HEK293 (cell line): ENCODE measurements at regions not wholly inside any gene's neighbourhood (a gene's known extent, or its start where the extent isn't known, plus 50 kb on each side); places are given as distances from the start of the nearest gene placed in this dataset.

Experiments used
- CTCF ChIA-PET: fragments of 350-600 bp; formaldehyde crosslinking; extraction: SDS; loops from one replicate; lab custom pipeline; 2021; ENCODE audit warnings: antibody characterized with exemption; lab: Yijun Ruan, JAX
- POLR2A ChIA-PET: fragments of 300-600 bp; formaldehyde crosslinking; extraction: SDS; loops from one replicate; lab custom pipeline; 2020; ENCODE audit warnings: antibody characterized with exemption, inconsistent platforms; lab: Yijun Ruan, JAX
- H3K27ac ChIP-seq: fragments of 200-500 bp; sonication (Bioruptor generic); 2 replicates; pipeline ENCODE4 v1.5.1; 2014; ENCODE audit warnings: low read depth, low read length, control low read depth, inconsistent platforms; ENCODE audit errors: extremely low read depth
- H3K36me3 ChIP-seq, 2 experiments: fragments of 200-500 bp in 1 of 2; sonication (Bioruptor generic) in 1 of 2; 1 replicate in 1 of 2; 2 replicates in 1 of 2; pipeline ENCODE4 v1.5.1; 2014 to 2017; ENCODE audit warnings: inconsistent platforms in 2 of 2, low read length in 2 of 2; ENCODE audit not compliant: control insufficient read depth in 2 of 2, insufficient read depth in 1 of 2
- H3K4me1 ChIP-seq: fragments of 200-500 bp; sonication (Bioruptor generic); 2 replicates; pipeline ENCODE4 v1.5.1; 2014; ENCODE audit warnings: mild to moderate bottlenecking, low read length, inconsistent platforms; ENCODE audit not compliant: control insufficient read depth, insufficient read depth
- H3K4me3 ChIP-seq: 2 replicates; pipeline ENCODE4 v1.5.1; 2011; ENCODE audit warnings: low read depth, mild to moderate bottlenecking, control low read depth, low read length, moderate library complexity
- H3K9me3 ChIP-seq: fragments of 200-500 bp; sonication (Bioruptor generic); 2 replicates; pipeline ENCODE4 v1.5.1; 2014; ENCODE audit warnings: low read depth, low read length, inconsistent platforms; ENCODE audit not compliant: control insufficient read depth, insufficient read depth
- IKZF3 ChIP-seq: fragments of 450-650 bp; IDR thresholded peaks from 2 replicates; pipeline ENCODE4 v1.5.0; 2018; ENCODE audit warnings: missing biosample characterization, mild to moderate bottlenecking, missing genetic modification characterization, moderate library complexity
- TRIM28 ChIP-seq: IDR thresholded peaks from 2 replicates; pipeline ENCODE4 v1.6.1; 2011; ENCODE audit warnings: low read length, control low read depth, borderline replicate concordance
- ZFHX2 ChIP-seq: fragments of 450-650 bp; formaldehyde crosslinking; conservative IDR thresholded peaks from 2 replicates; pipeline ENCODE4 v1.5.1; 2016; ENCODE audit warnings: missing biosample characterization, missing genetic modification characterization
- ZFP69B ChIP-seq: fragments of 450-650 bp; formaldehyde crosslinking; IDR thresholded peaks from 2 replicates; pipeline ENCODE4 v1.5.1; 2016; ENCODE audit warnings: missing biosample characterization, missing genetic modification characterization
- ZNF112 ChIP-seq: fragments of 450-650 bp; formaldehyde crosslinking; IDR thresholded peaks from 2 replicates; pipeline ENCODE4 v1.5.0; 2017; ENCODE audit warnings: missing biosample characterization, missing genetic modification characterization
- ZNF121 ChIP-seq: fragments of 450-650 bp; formaldehyde crosslinking; IDR thresholded peaks from 2 replicates; pipeline ENCODE4 v1.5.1; 2016; ENCODE audit warnings: missing biosample characterization, missing genetic modification characterization
- ZNF138 ChIP-seq: fragments of 450-650 bp; formaldehyde crosslinking; IDR thresholded peaks from 2 replicates; pipeline ENCODE4 v1.5.1; 2016; ENCODE audit warnings: missing biosample characterization, missing genetic modification characterization, borderline replicate concordance
- ZNF140 ChIP-seq: fragments of 450-650 bp; formaldehyde crosslinking; IDR thresholded peaks from 2 replicates; pipeline ENCODE4 v1.5.1; 2016; ENCODE audit warnings: missing biosample characterization, missing genetic modification characterization
- ZNF239 ChIP-seq: fragments of 450-650 bp; formaldehyde crosslinking; IDR thresholded peaks from 2 replicates; pipeline ENCODE4 v1.5.1; 2016; ENCODE audit warnings: missing biosample characterization, missing genetic modification characterization
- ZNF248 ChIP-seq: fragments of 450-650 bp; formaldehyde crosslinking; IDR thresholded peaks from 2 replicates; pipeline ENCODE4 v1.5.1; 2017; ENCODE audit warnings: missing biosample characterization, missing genetic modification characterization
- ZNF335 ChIP-seq: fragments of 450-650 bp; formaldehyde crosslinking; conservative IDR thresholded peaks from 2 replicates; pipeline ENCODE4 v1.5.1; 2016; ENCODE audit warnings: missing biosample characterization, missing genetic modification characterization
- ZNF366 ChIP-seq: fragments of 450-650 bp; formaldehyde crosslinking; conservative IDR thresholded peaks from 2 replicates; pipeline ENCODE4 v1.5.1; 2016; ENCODE audit warnings: missing biosample characterization, missing genetic modification characterization
- ZNF416 ChIP-seq: fragments of 450-650 bp; formaldehyde crosslinking; IDR thresholded peaks from 2 replicates; pipeline ENCODE4 v1.5.1; 2016; ENCODE audit warnings: missing biosample characterization, missing genetic modification characterization
- ZNF555 ChIP-seq: fragments of 450-650 bp; formaldehyde crosslinking; conservative IDR thresholded peaks from 2 replicates; pipeline ENCODE4 v1.5.1; 2017; ENCODE audit warnings: missing biosample characterization, mild to moderate bottlenecking, missing genetic modification characterization, inconsistent platforms
- ZNF621 ChIP-seq: fragments of 450-650 bp; formaldehyde crosslinking; IDR thresholded peaks from 2 replicates; pipeline ENCODE4 v1.5.1; 2017; ENCODE audit warnings: missing biosample characterization, missing genetic modification characterization
- ZSCAN23 ChIP-seq: fragments of 450-650 bp; formaldehyde crosslinking; IDR thresholded peaks from 2 replicates; pipeline ENCODE4 v1.5.1; 2016; ENCODE audit warnings: missing biosample characterization, missing genetic modification characterization
- TF ChIP-seq, protein P1 (sequence below): fragments of 450-650 bp; formaldehyde crosslinking; IDR thresholded peaks from 2 replicates; pipeline ENCODE4 v1.5.1; 2016; ENCODE audit warnings: missing biosample characterization, missing genetic modification characterization
- TF ChIP-seq, protein P2 (sequence below): fragments of 450-650 bp; formaldehyde crosslinking; IDR thresholded peaks from 2 replicates; pipeline ENCODE4 v1.5.1; 2016; ENCODE audit warnings: missing biosample characterization, missing genetic modification characterization
- TF ChIP-seq, protein P3 (sequence below): fragments of 450-650 bp; formaldehyde crosslinking; IDR thresholded peaks from 2 replicates; pipeline ENCODE4 v1.5.1; 2016; ENCODE audit warnings: missing biosample characterization, missing genetic modification characterization
- TF ChIP-seq, protein P4 (sequence below): fragments of 450-650 bp; formaldehyde crosslinking; IDR thresholded peaks from 2 replicates; pipeline ENCODE4 v1.5.1; 2016; ENCODE audit warnings: missing biosample characterization, missing genetic modification characterization
- TF ChIP-seq, protein P5 (sequence below): fragments of 450-650 bp; formaldehyde crosslinking; IDR thresholded peaks from 2 replicates; pipeline ENCODE4 v1.5.1; 2016; ENCODE audit warnings: missing biosample characterization, missing genetic modification characterization, low read depth
- TF ChIP-seq, protein P6 (sequence below): fragments of 450-650 bp; formaldehyde crosslinking; IDR thresholded peaks from 2 replicates; pipeline ENCODE4 v1.5.1; 2017; ENCODE audit warnings: missing biosample characterization, missing genetic modification characterization

DNA sequence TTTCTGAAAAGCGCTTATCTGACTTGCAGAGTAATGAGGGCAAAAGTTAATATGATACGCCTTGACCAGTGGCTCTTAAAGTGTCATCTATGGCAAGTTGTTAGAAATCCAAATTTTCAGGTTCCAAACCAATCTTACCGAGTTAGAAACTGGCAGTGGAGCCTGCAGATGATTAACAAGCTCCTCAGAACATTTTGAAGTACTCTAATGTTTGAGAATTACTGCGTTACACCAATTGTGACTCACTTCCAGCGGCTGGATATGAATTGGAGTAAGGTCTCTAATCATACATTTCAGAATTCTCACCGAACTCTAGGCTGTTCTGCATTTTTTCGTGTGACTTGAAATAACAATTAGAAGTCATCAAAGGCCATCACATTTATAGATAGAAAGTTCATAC lies 73.5 kb upstream of the TMPRSS15 start:
- no peaks in the 10 kb centered on the region for H3K36me3 ChIP-seq
- H3K27ac ChIP-seq: no peak overlapping the region
- H3K4me3 ChIP-seq: no peak overlapping the region
- H3K9me3 ChIP-seq: no peaks in the 10 kb centered on the region
- TF ChIP-seq ZNF366 (tag by site-specific recombination): no peak
- TF ChIP-seq, protein P1, sequence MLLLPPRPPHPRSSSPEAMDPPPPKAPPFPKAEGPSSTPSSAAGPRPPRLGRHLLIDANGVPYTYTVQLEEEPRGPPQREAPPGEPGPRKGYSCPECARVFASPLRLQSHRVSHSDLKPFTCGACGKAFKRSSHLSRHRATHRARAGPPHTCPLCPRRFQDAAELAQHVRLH (tag by site-specific recombination): no peak
- TF ChIP-seq, protein P2, sequence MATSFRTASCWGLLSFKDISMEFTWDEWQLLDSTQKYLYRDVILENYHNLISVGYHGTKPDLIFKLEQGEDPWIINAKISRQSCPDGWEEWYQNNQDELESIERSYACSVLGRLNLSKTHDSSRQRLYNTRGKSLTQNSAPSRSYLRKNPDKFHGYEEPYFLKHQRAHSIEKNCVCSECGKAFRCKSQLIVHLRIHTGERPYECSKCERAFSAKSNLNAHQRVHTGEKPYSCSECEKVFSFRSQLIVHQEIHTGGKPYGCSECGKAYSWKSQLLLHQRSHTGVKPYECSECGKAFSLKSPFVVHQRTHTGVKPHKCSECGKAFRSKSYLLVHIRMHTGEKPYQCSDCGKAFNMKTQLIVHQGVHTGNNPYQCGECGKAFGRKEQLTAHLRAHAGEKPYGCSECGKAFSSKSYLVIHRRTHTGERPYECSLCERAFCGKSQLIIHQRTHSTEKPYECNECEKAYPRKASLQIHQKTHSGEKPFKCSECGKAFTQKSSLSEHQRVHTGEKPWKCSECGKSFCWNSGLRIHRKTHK (tag by site-specific recombination): no peak
- TF ChIP-seq ZNF140 (tag by site-specific recombination): no peak
- no peak for TF ChIP-seq ZNF248
- TF ChIP-seq, protein P3, sequence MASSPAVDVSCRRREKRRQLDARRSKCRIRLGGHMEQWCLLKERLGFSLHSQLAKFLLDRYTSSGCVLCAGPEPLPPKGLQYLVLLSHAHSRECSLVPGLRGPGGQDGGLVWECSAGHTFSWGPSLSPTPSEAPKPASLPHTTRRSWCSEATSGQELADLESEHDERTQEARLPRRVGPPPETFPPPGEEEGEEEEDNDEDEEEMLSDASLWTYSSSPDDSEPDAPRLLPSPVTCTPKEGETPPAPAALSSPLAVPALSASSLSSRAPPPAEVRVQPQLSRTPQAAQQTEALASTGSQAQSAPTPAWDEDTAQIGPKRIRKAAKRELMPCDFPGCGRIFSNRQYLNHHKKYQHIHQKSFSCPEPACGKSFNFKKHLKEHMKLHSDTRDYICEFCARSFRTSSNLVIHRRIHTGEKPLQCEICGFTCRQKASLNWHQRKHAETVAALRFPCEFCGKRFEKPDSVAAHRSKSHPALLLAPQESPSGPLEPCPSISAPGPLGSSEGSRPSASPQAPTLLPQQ (tag by site-specific recombination): no peak
- no peak for TF ChIP-seq ZNF621
- no peak for TF ChIP-seq ZNF416 (tag by site-specific recombination)
- TF ChIP-seq, protein P4, sequence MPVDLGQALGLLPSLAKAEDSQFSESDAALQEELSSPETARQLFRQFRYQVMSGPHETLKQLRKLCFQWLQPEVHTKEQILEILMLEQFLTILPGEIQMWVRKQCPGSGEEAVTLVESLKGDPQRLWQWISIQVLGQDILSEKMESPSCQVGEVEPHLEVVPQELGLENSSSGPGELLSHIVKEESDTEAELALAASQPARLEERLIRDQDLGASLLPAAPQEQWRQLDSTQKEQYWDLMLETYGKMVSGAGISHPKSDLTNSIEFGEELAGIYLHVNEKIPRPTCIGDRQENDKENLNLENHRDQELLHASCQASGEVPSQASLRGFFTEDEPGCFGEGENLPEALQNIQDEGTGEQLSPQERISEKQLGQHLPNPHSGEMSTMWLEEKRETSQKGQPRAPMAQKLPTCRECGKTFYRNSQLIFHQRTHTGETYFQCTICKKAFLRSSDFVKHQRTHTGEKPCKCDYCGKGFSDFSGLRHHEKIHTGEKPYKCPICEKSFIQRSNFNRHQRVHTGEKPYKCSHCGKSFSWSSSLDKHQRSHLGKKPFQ (tag by site-specific recombination): no peak
- TF ChIP-seq, protein P5, sequence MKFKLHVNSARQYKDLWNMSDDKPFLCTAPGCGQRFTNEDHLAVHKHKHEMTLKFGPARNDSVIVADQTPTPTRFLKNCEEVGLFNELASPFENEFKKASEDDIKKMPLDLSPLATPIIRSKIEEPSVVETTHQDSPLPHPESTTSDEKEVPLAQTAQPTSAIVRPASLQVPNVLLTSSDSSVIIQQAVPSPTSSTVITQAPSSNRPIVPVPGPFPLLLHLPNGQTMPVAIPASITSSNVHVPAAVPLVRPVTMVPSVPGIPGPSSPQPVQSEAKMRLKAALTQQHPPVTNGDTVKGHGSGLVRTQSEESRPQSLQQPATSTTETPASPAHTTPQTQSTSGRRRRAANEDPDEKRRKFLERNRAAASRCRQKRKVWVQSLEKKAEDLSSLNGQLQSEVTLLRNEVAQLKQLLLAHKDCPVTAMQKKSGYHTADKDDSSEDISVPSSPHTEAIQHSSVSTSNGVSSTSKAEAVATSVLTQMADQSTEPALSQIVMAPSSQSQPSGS (tag by site-specific recombination): no peak
- no peak for TF ChIP-seq ZNF335
- no peak for TF ChIP-seq IKZF3
- TF ChIP-seq, protein P6, sequence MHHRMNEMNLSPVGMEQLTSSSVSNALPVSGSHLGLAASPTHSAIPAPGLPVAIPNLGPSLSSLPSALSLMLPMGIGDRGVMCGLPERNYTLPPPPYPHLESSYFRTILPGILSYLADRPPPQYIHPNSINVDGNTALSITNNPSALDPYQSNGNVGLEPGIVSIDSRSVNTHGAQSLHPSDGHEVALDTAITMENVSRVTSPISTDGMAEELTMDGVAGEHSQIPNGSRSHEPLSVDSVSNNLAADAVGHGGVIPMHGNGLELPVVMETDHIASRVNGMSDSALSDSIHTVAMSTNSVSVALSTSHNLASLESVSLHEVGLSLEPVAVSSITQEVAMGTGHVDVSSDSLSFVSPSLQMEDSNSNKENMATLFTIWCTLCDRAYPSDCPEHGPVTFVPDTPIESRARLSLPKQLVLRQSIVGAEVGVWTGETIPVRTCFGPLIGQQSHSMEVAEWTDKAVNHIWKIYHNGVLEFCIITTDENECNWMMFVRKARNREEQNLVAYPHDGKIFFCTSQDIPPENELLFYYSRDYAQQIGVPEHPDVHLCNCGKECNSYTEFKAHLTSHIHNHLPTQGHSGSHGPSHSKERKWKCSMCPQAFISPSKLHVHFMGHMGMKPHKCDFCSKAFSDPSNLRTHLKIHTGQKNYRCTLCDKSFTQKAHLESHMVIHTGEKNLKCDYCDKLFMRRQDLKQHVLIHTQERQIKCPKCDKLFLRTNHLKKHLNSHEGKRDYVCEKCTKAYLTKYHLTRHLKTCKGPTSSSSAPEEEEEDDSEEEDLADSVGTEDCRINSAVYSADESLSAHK (tag by site-specific recombination): no peak
- no peak for TF ChIP-seq ZNF112 (tag by site-specific recombination)
- ChIA-PET POLR2A (no interaction called here), CTCF (no interaction called here)
- H3K4me1 ChIP-seq: no peaks in the 10 kb centered on the region

DNA sequence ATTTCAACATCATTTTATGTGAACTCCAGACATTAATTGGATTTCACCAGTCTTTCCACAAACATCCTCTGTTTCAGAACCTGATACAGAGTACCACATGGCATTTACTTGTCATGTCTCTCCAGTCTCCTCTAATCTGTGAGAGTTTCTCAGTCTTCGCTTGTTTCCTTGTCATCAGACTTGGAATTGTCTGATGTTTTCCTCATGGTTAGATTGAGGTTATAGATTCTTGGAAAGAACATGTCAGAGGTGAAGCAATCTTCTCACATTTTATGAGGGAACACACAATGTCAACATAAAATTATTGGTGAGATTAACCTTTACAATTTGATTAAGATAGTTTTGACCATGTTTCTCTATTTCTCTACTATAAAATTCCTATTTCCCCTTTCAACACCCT lies 74.9 kb upstream of the TMPRSS15 start:
- no peak for TF ChIP-seq ZNF555 (tag by site-specific recombination)
- no peak for TF ChIP-seq ZSCAN23 (tag by site-specific recombination)
- TF ChIP-seq ZNF239: no peak
- no peak for TF ChIP-seq ZNF121 (tag by site-specific recombination)
- TF ChIP-seq, protein P4 (tag by site-specific recombination): no peak
- TF ChIP-seq ZFHX2 (tag by site-specific recombination): no peak
- no peak for TF ChIP-seq TRIM28
- no peak for TF ChIP-seq ZFP69B (tag by site-specific recombination)
- no peak for TF ChIP-seq ZNF138 (tag by site-specific recombination)
- ChIA-PET CTCF (no interaction called here), POLR2A (no interaction called here)
- no peak overlapping the region for H3K4me3 ChIP-seq
- H3K27ac ChIP-seq: no peak overlapping the region
- no peaks in the 10 kb centered on the region for H3K4me1 ChIP-seq
- H3K36me3 ChIP-seq: no peaks in the 10 kb centered on the region
- no peaks in the 10 kb centered on the region for H3K9me3 ChIP-seq
